BE2C (cell line): ENCODE measurements at regions not wholly inside any gene's neighbourhood (a gene's known extent, or its start where the extent isn't known, plus 50 kb on each side); places are given as distances from the start of the nearest gene placed in this dataset.
A peak's percentile ranks its signal among the peaks of the same experiment; 100 is the strongest.

ENCODE experiments used
- DNase-seq: peaks from one replicate; pipeline ENCODE4 v3.0.0-alpha.2; 2020
- H3K27me3 ChIP-seq: fragments of 250-450 bp; sonication (Bioruptor Pico); 2 replicates; pipeline ENCODE4 v1.5.1; 2020; ENCODE audit warnings: mild to moderate bottlenecking
- H3K36me3 ChIP-seq: fragments of 250-450 bp; sonication (Bioruptor Pico); 2 replicates; pipeline ENCODE4 v1.5.1; 2020; ENCODE audit warnings: mild to moderate bottlenecking
- H3K4me1 ChIP-seq: fragments of 250-450 bp; sonication (Bioruptor Pico); 2 replicates; pipeline ENCODE4 v1.5.1; 2020
- H3K4me3 ChIP-seq: 2 replicates; pipeline ENCODE4 v1.5.1; 2011; ENCODE audit warnings: low read depth, low read length
- H3K9me3 ChIP-seq: fragments of 250-450 bp; sonication (Bioruptor Pico); 2 replicates; pipeline ENCODE4 v1.5.1; 2020
- CTCF ChIP-seq: IDR thresholded peaks from 2 replicates; pipeline ENCODE4 v1.5.1; 2012; ENCODE audit warnings: mild to moderate bottlenecking, low read depth, low read length

DNA sequence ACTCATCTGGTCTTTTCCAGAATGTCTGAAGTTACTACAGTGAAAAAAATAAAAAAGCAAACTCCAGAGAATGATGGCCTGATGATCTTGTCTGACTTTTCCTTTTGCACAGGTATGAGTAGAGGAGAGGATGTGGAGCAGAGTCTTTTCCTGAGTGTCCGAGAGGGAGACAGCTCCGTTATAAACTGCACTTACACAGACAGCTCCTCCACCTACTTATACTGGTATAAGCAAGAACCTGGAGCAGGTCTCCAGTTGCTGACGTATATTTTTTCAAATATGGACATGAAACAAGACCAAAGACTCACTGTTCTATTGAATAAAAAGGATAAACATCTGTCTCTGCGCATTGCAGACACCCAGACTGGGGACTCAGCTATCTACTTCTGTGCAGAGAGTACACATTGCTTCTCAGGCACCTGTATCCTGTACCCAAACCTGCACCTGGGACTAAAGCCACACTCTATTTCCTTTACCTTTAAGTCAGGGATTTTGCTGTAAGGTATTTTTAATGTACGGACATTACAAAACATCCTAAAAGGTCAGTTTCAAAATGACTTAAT is 75.8 kb upstream of the OR4E1 start:
- H3K9me3 ChIP-seq = no peaks in the 10 kb centered on the region
- H3K4me3 ChIP-seq = no peak overlapping the region
- no peaks in the 10 kb centered on the region for H3K4me1 ChIP-seq
- H3K27me3 ChIP-seq = peaks cover 14% of the 10 kb centered on the region
- DNase-seq = no peak
- H3K36me3 ChIP-seq = no peaks in the 10 kb centered on the region
- no peak for TF ChIP-seq CTCF

DNA sequence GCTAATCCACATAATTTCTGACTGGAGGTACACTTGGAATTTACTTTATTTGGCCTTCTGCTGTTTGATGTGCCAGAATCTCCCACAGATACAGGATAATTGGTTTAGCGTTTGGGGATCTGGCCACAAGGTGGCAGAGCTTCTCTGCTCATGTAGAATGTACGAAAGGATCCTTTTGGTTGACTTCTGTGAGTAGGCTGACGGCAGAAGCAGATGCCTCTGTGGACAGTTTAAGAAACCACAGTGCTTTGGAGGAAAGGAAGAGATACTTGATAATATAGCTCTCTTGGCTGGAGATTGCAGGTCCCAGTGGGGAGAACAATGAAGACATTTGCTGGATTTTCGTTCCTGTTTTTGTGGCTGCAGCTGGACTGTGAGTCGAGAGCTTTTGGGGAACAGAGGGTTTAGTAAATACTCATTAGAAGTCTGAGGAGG is 75.3 kb upstream of the OR4E1 start:
- Histone ChIP-seq H3K27me3 (peaks cover 14% of the 10 kb centered on the region), H3K4me3 (no peak overlapping the region)
- peak; percentile 85 for TF ChIP-seq CTCF

DNA sequence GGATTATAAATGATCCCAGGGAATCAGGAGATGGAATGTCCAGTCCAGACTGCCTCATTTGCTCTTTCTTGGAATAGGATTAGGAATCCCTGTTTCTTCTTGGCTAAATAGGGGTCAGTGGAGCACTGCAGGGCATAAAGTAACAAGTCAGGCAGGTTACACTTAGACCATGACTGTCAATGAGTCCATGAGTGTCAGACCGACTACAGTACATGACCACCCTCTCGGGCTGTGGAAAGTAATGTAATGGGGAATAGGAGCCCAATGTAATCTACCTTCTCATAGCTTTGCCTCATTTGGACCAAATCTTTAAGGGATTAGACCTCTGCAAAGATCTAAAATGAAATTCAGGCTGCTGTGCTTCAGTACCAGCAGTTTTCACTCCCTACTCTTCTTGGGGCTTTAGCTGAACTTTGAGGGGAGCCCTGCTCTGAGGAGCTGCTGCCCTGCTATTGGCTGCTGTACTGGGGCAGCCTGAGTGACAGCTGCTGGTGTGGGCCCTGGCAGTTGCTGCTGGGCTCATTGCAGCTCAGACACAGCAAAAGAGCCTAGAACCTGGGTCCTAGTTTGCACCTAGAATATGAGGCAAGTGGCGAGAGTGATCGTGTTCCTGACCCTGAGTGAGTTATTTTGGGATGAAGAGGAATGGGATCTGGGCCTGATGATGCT is 62.2 kb upstream of the OR4E1 start:
- H3K27me3 ChIP-seq = peaks cover 5% of the 10 kb centered on the region
- no peak overlapping the region for H3K4me3 ChIP-seq
- no peak for TF ChIP-seq CTCF
- no peaks in the 10 kb centered on the region for H3K36me3 ChIP-seq
- no peaks in the 10 kb centered on the region for H3K4me1 ChIP-seq
- no peak for DNase-seq
- H3K9me3 ChIP-seq = no peaks in the 10 kb centered on the region

More for the DNA sequence above, 75.3 kb upstream of the OR4E1 start:
- Histone ChIP-seq H3K4me1 (no peaks in the 10 kb centered on the region), H3K9me3 (no peaks in the 10 kb centered on the region), H3K36me3 (no peaks in the 10 kb centered on the region)
- DNase-seq = peak; percentile 48

GRCh38 chr14:21735200-21735599 is 61.6 kb upstream of the OR4E1 start:
- no peaks in the 10 kb centered on the region for H3K4me1 ChIP-seq
- H3K36me3 ChIP-seq = no peaks in the 10 kb centered on the region
- no peak overlapping the region for H3K4me3 ChIP-seq
- H3K9me3 ChIP-seq = no peaks in the 10 kb centered on the region
- DNase-seq = no peak
- peaks cover 3% of the 10 kb centered on the region for H3K27me3 ChIP-seq
- no peak for TF ChIP-seq CTCF

- TF ChIP-seq CTCF = peak; percentile 79
- Histone ChIP-seq H3K9me3 (no peaks in the 10 kb centered on the region), H3K4me1 (no peaks in the 10 kb centered on the region), H3K27me3 (no peaks in the 10 kb centered on the region; the same call in 1 of the 2 replicates), H3K36me3 (no peaks in the 10 kb centered on the region), H3K4me3 (no peak overlapping the region)
- DNase-seq = peak; percentile 20
These were observed 60.9 kb upstream of the OR4E1 start for GRCh38 chr14:21734457-21735074.

DNA sequence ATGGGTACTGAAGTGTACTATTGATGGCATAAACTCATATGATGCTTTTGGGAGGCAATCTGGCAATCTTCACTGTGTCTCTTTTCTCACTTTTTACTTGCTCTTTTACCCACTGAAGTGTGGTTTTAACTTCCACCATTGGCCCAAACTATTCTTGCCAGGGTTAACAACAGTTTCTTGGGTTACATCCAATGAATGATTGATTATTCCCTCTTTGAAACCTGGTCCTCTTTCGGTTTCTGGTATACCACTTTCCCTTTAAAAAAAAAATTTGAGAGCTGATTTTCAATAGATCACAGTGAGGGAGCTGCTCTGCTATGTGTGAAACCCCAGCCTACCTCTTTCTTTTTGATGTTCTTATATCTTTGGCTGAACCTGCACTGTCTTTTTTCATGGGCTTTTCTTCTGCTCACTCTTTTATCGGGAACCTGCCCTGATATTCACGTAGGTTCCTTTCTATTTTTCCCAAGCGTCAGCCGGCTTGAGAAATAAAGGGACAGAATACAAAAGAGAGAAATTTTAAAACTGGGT is 56.1 kb upstream of the OR4E1 start:
- Histone ChIP-seq H3K9me3 (no peaks in the 10 kb centered on the region), H3K4me3 (no peak overlapping the region)
- no peak for TF ChIP-seq CTCF

More for the DNA sequence above, 56.1 kb upstream of the OR4E1 start:
- Histone ChIP-seq H3K27me3 (no peaks in the 10 kb centered on the region), H3K36me3 (no peaks in the 10 kb centered on the region), H3K4me1 (no peaks in the 10 kb centered on the region)
- no peak for DNase-seq
